ENCODE measurements at regions not wholly inside any gene's neighbourhood (a gene's known extent, or its start where the extent isn't known, plus 50 kb on each side); places are given as distances from the start of the nearest gene placed in this dataset.

DNA sequence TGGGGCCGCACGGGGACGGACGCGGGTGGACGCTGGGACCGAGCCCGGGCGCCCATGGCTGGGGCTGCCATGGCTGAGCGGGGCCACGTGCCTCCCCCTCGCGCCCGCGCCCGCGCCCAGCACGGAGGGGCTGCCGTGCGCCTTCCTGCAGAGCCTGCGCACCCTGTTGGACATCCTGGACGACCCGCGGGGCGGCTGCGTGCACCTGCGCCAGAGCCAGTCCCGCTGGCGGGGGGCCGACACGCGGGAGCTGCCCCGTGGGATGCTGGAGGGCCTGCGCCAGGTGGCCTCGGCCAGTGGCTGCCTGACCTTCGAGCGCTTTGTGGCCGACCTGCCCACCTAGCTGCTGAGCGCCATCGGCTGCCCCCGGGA is 72.5 kb upstream of the KCTD7 start:
- no peak for TF ChIP-seq CTCF (IDR thresholded peaks at IDR 0.05)
- no peak for TF ChIP-seq POLR2A (IDR thresholded peaks at IDR 0.05)
